GM21529 (cell line): ENCODE measurements at regions not wholly inside any gene's neighbourhood (a gene's known extent, or its start where the extent isn't known, plus 50 kb on each side); places are given as distances from the start of the nearest gene placed in this dataset.

Experiments used
- ATAC-seq: cut with Tn5 transposase; IDR thresholded peaks from one replicate; pipeline ENCODE4 v1.9.1; 2021; ENCODE audit not compliant: unreplicated experiment

DNA sequence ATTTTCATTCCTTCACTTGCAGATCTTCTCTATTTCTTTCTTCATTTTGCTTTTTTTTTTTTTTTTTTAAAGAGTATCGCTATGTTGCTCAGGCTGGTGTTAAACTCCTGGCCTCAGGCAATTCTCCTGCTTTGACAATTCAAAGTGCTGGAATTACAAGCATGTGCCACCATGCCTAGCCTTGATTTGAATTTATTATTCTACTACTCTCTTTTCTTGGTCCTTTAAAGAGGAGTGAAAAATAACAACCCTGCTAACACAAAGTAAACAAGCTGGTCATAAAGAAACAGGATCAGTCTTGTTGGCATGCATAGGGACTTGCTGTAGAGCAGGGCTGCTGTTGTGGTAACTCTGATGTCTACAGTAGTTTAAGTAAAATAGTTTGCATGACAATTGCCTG, 1615.3 kb upstream of the ZEB2 start:
- ATAC-seq: no peak

DNA sequence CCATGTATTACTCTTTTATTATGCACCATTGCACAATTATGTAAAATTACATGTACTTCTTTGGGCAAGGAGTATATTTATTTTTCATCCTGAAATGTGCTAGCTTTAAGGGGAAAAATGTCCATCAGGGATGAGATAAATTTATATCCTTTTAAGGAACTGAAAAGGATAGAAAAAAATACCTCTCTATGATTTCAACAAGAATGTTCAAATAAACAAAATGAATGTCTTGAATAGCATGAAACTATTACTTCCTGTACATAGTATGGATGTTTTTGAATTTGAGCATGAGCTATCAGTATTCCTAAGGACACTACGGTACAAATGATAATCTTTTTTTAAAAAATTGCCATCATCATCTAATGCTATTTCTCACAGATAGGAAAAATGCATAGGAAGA, 1611.9 kb upstream of the ZEB2 start:
- no peak for ATAC-seq

DNA sequence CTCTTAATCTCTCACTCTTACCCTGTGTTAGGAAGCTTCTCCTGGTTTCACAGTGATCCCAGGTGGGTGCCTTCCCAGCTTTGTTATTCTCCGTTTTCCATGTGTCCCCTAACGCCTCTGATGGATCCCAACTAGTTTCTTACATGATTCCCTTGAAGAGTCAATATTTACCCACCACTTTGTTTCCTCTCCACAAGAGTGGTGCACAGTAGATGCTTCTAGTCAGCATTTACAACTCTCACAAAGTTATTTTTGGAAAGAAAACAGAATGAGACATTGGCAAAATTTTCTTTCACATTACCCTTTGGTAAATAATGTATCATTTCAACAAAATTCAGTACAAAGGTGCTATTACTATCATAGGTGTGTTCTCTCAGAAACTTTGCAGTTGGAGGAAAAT, 1611.1 kb upstream of the ZEB2 start:
- ATAC-seq: no peak

- ATAC-seq: no peak
Observed at GRCh38 chr2:146130290-146130689, 1610.4 kb upstream of the ZEB2 start.

GRCh38 chr2:146129231-146129630, 1609.3 kb upstream of the ZEB2 start:
- ATAC-seq: no peak

DNA sequence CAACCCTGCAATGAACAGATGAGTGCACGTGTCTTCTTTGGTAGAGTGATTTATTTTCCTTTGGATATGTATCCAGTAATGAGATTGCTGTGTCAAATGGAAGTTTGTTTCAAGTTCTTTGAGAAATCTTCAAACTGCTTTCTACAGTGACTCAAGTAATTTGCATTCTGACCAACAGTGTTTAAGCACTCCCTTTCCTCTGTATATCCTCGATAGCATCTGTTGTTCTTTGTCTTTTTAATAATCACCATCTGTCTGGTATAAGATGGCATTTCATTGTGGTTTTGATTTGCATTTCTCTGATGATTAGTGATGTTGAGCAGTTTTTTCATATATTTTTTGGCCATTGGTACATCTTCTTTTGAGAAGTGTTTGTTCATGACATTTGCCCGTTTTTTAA, 1608.3 kb upstream of the ZEB2 start:
- no peak for ATAC-seq

GRCh38 chr2:146125551-146125950, 1605.6 kb upstream of the ZEB2 start:
- ATAC-seq: no peak

- ATAC-seq: no peak
Observed at GRCh38 chr2:146124741-146125140, 1604.8 kb upstream of the ZEB2 start.

GRCh38 chr2:146123714-146124113, 1603.8 kb upstream of the ZEB2 start:
- no peak for ATAC-seq

- no peak for ATAC-seq
Observed at GRCh38 chr2:146123256-146123655, 1603.3 kb upstream of the ZEB2 start.

DNA sequence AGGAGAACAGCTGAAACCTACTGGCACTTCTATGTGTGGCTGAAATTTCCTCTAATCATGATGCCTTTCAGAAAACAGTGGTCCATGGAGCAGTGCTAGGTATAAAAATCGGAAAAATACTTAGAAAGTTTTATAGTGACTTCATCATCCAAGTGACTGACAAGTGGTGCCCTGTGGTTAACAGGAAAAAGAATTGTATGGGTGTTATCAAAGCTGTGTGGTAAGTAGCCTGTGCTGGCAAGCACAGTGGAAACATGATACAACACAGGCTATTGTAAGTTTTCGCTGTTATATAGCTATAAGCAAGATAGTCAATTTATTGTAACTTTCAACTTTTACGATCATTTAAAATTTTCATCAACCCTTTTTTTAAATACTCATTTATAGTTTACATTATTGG, 1599.7 kb upstream of the ZEB2 start:
- ATAC-seq: no peak

DNA sequence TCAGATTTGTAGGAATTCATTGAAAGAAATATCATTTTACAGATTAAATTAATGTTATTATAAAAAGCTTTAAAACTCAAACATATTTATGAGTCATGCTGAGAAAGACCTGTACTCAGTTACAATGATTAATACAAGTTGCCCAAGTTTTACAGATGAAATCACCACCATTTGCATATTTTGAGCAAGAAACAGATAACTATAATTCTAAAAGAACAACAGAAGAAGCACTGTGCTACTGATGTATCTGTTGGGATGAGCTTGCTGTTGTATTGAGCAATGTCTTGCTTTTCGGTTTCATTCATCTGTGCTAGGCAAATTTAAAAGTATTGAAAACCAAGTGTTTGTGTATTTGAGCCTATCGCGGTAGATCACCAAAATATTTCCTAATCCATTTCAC, 1589.1 kb upstream of the ZEB2 start:
- ATAC-seq: no peak

DNA sequence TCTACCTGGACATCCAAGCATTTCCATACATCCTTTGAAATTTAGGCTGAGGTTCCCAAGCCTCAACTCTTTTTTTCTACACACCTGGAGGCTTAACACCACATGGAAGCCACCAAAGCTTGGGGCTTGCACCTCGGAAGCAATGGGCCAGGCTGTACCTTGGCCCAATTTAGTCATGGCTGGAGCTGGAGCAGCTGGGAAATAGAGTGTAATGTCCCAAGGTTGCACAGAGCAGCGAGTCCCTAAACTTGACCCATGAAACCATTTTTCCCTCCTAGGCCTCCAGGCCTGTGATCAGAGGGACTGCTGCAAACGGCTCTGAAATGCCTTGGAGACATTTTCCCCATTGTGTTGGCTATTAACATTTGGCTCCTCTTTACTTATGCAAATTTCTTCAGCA, 1574.3 kb upstream of the ZEB2 start:
- ATAC-seq: no peak

- ATAC-seq: no peak
Observed at GRCh38 chr2:146081459-146081858, 1561.5 kb upstream of the ZEB2 start.

- ATAC-seq: no peak
Observed at GRCh38 chr2:146080925-146081324, 1561.0 kb upstream of the ZEB2 start.

DNA sequence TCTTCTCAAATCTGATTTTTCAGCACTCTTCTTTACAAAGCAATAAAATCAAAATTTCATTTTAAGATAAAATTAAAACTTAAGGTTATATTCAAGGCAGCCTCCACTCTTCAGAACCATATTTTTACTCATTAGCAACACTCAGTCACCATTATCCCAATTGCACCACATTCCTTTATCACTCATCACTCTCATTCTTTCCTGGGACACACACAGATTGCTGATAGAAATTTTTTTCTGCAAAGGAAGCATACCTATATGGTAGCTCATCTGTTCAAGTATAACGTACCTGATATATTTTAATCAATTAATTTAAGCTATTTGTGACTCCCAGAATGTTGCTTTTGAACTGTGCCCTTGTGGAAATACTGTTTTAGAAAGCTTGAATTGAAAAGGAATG, 1559.3 kb upstream of the ZEB2 start:
- ATAC-seq: no peak

DNA sequence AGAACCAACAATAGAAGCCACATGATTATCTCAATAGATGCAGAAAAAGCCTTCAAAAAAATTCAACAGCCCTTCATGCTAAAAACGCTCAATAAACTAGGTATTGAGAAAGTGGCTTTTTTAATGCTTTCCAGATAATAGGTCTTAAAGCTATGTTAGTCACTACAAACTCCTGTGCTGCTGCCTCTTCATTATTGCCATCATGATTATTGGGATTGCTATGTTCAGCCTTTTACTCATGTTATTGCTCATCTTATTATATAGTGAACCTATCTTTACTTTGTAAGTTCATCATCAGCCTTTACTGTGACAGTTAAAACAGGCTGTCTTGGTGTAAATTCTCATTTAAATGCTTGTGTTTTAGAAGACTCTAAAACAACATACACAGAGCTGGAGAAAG, 1557.2 kb upstream of the ZEB2 start:
- no peak for ATAC-seq

GRCh38 chr2:146068051-146068450, 1548.1 kb upstream of the ZEB2 start:
- no peak for ATAC-seq

GRCh38 chr2:146048141-146048540, 1528.2 kb upstream of the ZEB2 start:
- no peak for ATAC-seq

DNA sequence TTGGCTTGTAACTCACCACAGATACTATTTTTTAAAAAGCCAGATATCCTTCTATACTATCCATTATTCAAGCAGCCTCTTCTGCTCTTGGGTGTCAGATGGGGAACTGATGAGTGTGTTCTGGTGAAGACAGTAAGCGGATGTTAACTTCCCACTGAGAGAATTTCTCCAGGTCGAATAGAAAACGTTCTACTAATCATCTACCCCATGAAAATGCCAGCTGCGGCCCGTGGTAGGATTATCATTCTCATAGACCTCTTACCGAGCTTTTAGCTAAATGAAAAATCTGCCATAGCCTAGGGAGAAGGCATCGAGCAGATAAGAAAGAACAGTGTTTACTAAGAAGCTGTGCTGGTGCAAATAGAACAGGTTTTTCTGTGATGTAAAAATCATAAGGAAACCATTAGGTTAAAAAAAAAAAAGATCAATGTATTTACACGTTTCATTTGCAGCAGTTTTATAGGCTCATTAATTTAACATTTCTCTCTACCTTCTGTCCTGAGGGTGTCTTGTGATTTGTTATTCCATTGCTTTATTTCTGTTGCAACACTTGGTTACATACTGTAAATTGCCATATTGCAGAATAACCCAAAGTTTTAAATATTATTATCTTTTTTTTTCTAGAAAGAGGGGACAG, 1521.5 kb upstream of the ZEB2 start:
- ATAC-seq: no peak

- no peak for ATAC-seq
Observed at GRCh38 chr2:146040051-146040450, 1520.1 kb upstream of the ZEB2 start.

DNA sequence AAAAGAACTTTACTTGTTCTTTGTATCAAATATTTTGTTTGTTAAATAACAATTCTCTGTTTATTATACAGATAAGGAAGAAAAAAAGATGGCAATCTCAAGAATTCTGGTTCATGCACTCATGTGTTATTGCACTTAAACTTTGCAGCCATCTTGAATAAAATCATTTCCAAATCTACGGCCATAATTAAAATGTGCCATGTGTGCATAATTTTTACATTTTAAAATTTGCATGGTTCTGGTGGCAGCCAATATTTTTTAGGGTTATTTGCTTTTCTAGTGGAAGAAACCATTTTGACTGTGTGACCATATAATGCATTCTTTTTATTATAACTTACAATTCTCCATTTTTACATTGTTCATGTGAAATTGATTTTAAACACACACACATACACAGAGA, 1518.1 kb upstream of the ZEB2 start:
- no peak for ATAC-seq

DNA sequence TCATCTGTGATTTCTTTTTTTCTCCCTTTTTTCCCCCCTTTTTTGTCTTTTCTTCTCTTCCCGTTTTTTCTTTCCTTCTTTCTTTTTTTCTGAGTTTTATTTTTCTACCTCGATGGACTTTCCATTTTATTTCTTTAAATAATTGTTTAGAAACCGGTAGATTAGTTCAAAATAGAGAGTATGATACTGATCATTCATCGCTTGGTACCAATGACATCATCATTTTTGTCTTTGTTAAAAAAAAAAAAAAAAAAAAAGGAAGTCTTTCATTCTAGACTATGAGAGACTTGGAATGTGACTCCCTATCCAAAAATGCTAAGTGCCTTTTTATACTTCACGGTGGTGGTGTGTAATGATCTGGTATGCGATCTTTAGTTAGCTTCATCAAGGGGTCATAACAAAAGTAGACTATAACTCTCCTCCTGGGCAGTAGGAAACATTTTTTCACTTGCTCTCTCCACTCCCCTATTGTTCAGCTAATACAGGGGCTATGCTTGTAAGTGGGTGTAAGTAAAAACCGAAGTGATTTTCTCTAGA, 1517.5 kb upstream of the ZEB2 start:
- no peak for ATAC-seq
